ENCODE measurements at regions not wholly inside any gene's neighbourhood (a gene's known extent, or its start where the extent isn't known, plus 50 kb on each side); places are given as distances from the start of the nearest gene placed in this dataset.

DNA sequence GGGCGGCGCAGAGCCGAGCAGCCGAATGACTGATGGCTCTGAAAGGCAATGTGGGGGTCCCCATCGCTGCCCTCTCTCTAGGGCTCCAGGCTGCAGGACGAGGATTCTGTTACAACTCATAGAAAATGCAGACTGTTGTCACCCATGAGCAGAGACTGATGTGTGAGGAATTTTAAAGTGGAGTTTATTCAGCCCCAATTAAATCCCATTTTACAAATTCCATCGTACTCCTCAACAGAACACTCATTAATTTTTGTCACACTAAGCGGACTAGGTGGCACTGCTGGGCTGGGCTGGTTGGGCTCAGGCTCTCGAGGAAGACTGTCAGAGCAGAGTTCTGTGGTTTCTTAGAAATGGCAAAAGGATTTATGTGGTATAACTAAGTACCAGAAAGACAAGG is 102.6 kb upstream of the SPON1 start:
- H3K9me3 ChIP-seq = no peaks in the 10 kb centered on the region
- H3K27me3 ChIP-seq = no peaks in the 10 kb centered on the region
- H3K36me3 ChIP-seq = no peaks in the 10 kb centered on the region
- WGBS, 4 donors = 60 to 80% (median 73%) methylated on average over 9 of the region's 9 CpGs
- ATAC-seq (no peak), DNase-seq (no peak)
- H3K4me1 ChIP-seq = no peaks in the 10 kb centered on the region
- intact Hi-C loops (cut with DNase I) = no loop called here
- H3K4me3 ChIP-seq = no peak overlapping the region
- TF ChIP-seq POLR2A (IDR thresholded peaks at IDR 0.05) = no peak
- TF ChIP-seq, protein P1, sequence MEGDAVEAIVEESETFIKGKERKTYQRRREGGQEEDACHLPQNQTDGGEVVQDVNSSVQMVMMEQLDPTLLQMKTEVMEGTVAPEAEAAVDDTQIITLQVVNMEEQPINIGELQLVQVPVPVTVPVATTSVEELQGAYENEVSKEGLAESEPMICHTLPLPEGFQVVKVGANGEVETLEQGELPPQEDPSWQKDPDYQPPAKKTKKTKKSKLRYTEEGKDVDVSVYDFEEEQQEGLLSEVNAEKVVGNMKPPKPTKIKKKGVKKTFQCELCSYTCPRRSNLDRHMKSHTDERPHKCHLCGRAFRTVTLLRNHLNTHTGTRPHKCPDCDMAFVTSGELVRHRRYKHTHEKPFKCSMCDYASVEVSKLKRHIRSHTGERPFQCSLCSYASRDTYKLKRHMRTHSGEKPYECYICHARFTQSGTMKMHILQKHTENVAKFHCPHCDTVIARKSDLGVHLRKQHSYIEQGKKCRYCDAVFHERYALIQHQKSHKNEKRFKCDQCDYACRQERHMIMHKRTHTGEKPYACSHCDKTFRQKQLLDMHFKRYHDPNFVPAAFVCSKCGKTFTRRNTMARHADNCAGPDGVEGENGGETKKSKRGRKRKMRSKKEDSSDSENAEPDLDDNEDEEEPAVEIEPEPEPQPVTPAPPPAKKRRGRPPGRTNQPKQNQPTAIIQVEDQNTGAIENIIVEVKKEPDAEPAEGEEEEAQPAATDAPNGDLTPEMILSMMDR (IDR thresholded peaks at IDR 0.05) = no peak
- no peak overlapping the region for H3K27ac ChIP-seq

GRCh38 chr11:13861411-13861810 is 101.1 kb upstream of the SPON1 start:
- H3K9me3 ChIP-seq = no peaks in the 10 kb centered on the region
- intact Hi-C loops (cut with DNase I) = no loop called here
- ATAC-seq (no peak), DNase-seq (no peak)
- no peaks in the 10 kb centered on the region for H3K4me1 ChIP-seq
- H3K27ac ChIP-seq = no peak overlapping the region
- no peaks in the 10 kb centered on the region for H3K27me3 ChIP-seq
- TF ChIP-seq, protein P1 (IDR thresholded peaks at IDR 0.05) = no peak
- no peak overlapping the region for H3K4me3 ChIP-seq
- no peaks in the 10 kb centered on the region for H3K36me3 ChIP-seq
- 68 to 77% (median 73%) methylated on average over 3 of the region's 3 CpGs for WGBS, 4 donors

- Histone ChIP-seq H3K4me3 (no peak overlapping the region), H3K27me3 (no peaks in the 10 kb centered on the region), H3K36me3 (no peaks in the 10 kb centered on the region), H3K9me3 (no peaks in the 10 kb centered on the region), H3K27ac (no peak overlapping the region), H3K4me1 (no peaks in the 10 kb centered on the region)
- intact Hi-C loops (cut with DNase I) = no loop called here
- 86 to 89% (median 88%) methylated on average over 3 of the region's 3 CpGs for WGBS, 4 donors
- DNase-seq = no peak
- TF ChIP-seq, protein P1 (IDR thresholded peaks at IDR 0.05) = no peak
- TF ChIP-seq POLR2A (IDR thresholded peaks at IDR 0.05) = no peak
- no peak for ATAC-seq
These were observed 99.6 kb upstream of the SPON1 start for GRCh38 chr11:13862845-13863392.

GRCh38 chr11:13868710-13869397 is 93.7 kb upstream of the SPON1 start:
- TF ChIP-seq, protein P1 (IDR thresholded peaks at IDR 0.05) = no peak
- no peak for TF ChIP-seq POLR2A (IDR thresholded peaks at IDR 0.05)
- Histone ChIP-seq H3K4me1 (peaks cover 0 to 10% (median 7%) of the 10 kb centered on the region in 12 donors), H3K4me3 (no peak overlapping the region), H3K36me3 (no peaks in the 10 kb centered on the region), H3K9me3 (no peaks in the 10 kb centered on the region), H3K27me3 (no peaks in the 10 kb centered on the region), H3K27ac (peak overlapping the region in 1 of 12 donors; percentile 16)
- ATAC-seq (no peak), DNase-seq (no peak)
- WGBS, 4 donors = 31 to 47% (median 42%) methylated on average over 2 of the region's 2 CpGs
- intact Hi-C loops (cut with DNase I) = no loop called here

Measured in heart left ventricle (tissue), 16 donors.